MV-4-11 (cell line): ENCODE measurements at regions not wholly inside any gene's neighbourhood (a gene's known extent, or its start where the extent isn't known, plus 50 kb on each side); places are given as distances from the start of the nearest gene placed in this dataset.
"Not testable (repeated sequence)": the region's sequence is repeated elsewhere in the genome, so short reads cannot be mapped to it uniquely, and the experiment has no call there.

ENCODE experiments used
- DNase-seq: peaks from one replicate; lab custom pipeline; 2025; lab: John Stamatoyannopoulos, UW

- DNase-seq, result not testable (repeated sequence)
Observed at GRCh38 chr9:104195142-104195541, 101.0 kb downstream of the SMC2 start.

- DNase-seq, result no peak
Observed at GRCh38 chr9:104200456-104200994, 106.4 kb downstream of the SMC2 start.

GRCh38 chr9:104206766-104207165, 112.7 kb downstream of the SMC2 start:
- DNase-seq, result no peak

GRCh38 chr9:104209387-104209786, 115.3 kb downstream of the SMC2 start:
- DNase-seq, result no peak

GRCh38 chr9:104227108-104227507, 133.0 kb downstream of the SMC2 start:
- no peak for DNase-seq

GRCh38 chr9:104232781-104233341, 138.8 kb downstream of the SMC2 start:
- no peak for DNase-seq

GRCh38 chr9:104233366-104233765, 139.3 kb downstream of the SMC2 start:
- no peak for DNase-seq

- DNase-seq, result not testable (repeated sequence)
Observed at GRCh38 chr9:104234632-104235337, 140.7 kb downstream of the SMC2 start.

- DNase-seq, result not testable (repeated sequence)
Observed at GRCh38 chr9:104235347-104236120, 141.4 kb downstream of the SMC2 start.

GRCh38 chr9:104238668-104239067, 144.6 kb downstream of the SMC2 start:
- no peak for DNase-seq

- peak; percentile 2 for DNase-seq
Observed at GRCh38 chr9:104240890-104241289, 146.8 kb downstream of the SMC2 start.

GRCh38 chr9:104245925-104246324, 151.8 kb downstream of the SMC2 start:
- no peak for DNase-seq

GRCh38 chr9:104247899-104248460, 153.9 kb downstream of the SMC2 start:
- no peak for DNase-seq

- DNase-seq, result peak; percentile 21
Observed at GRCh38 chr9:104256031-104256695, 162.1 kb downstream of the SMC2 start.

- no peak for DNase-seq
Observed at GRCh38 chr9:104256696-104257062, 162.6 kb downstream of the SMC2 start.

- no peak for DNase-seq
Observed at GRCh38 chr9:104258296-104259011, 164.3 kb downstream of the SMC2 start.

- DNase-seq, result no peak
Observed at GRCh38 chr9:104260004-104260403, 165.9 kb downstream of the SMC2 start.

- DNase-seq, result no peak
Observed at GRCh38 chr9:104263942-104264341, 169.8 kb downstream of the SMC2 start.

GRCh38 chr9:104264431-104264830, 170.3 kb downstream of the SMC2 start:
- DNase-seq, result no peak

- no peak for DNase-seq
Observed at GRCh38 chr9:104269374-104269773, 175.3 kb downstream of the SMC2 start.
